ENCODE measurements at regions not wholly inside any gene's neighbourhood (a gene's known extent, or its start where the extent isn't known, plus 50 kb on each side); places are given as distances from the start of the nearest gene placed in this dataset.
"Not testable (repeated sequence)": the region's sequence is repeated elsewhere in the genome, so short reads cannot be mapped to it uniquely, and the experiment has no call there.

DNA sequence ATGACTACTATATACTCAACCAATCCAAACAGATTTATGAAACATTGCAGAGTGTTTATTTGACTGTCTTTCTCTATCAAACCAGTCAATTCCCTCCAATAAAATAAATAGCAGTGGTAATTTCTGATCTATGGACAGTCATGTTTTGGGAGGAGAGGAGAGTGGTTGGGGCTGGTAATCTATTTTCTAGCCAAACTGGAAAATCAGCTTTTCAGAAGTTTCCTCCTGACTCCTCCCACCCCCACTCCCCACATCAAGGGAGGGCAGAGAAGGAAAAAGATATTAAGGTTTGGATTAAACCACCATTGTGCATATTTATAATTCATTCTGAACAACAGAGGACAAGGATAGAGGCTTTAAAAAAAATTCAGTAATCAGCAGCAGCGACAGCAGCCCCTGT, 69.4 kb upstream of the SOX13 start:
- TF ChIP-seq EP300 (IDR thresholded peaks at IDR 0.05) (no peak), POLR2A (IDR thresholded peaks at IDR 0.05) (no peak), POLR2AphosphoS5 (IDR thresholded peaks at IDR 0.05) (no peak)
- TF ChIP-seq, protein P1, sequence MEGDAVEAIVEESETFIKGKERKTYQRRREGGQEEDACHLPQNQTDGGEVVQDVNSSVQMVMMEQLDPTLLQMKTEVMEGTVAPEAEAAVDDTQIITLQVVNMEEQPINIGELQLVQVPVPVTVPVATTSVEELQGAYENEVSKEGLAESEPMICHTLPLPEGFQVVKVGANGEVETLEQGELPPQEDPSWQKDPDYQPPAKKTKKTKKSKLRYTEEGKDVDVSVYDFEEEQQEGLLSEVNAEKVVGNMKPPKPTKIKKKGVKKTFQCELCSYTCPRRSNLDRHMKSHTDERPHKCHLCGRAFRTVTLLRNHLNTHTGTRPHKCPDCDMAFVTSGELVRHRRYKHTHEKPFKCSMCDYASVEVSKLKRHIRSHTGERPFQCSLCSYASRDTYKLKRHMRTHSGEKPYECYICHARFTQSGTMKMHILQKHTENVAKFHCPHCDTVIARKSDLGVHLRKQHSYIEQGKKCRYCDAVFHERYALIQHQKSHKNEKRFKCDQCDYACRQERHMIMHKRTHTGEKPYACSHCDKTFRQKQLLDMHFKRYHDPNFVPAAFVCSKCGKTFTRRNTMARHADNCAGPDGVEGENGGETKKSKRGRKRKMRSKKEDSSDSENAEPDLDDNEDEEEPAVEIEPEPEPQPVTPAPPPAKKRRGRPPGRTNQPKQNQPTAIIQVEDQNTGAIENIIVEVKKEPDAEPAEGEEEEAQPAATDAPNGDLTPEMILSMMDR (IDR thresholded peaks at IDR 0.05), result no peak
- H3K9me3 ChIP-seq, result no peaks in the 10 kb centered on the region
- H3K4me1 ChIP-seq, result no peaks in the 10 kb centered on the region
- 74 to 75% methylated on average over 1 of the region's 1 CpG for WGBS, 2 donors
- no peaks in the 10 kb centered on the region for H3K27me3 ChIP-seq
- no peak overlapping the region for H3K27ac ChIP-seq
- no peak overlapping the region for H3K4me3 ChIP-seq
- ATAC-seq (ENCODE audit: low FRiP score in 2 of 2) (no peak), DNase-seq (no peak)
- H3K36me3 ChIP-seq, result no peaks in the 10 kb centered on the region

DNA sequence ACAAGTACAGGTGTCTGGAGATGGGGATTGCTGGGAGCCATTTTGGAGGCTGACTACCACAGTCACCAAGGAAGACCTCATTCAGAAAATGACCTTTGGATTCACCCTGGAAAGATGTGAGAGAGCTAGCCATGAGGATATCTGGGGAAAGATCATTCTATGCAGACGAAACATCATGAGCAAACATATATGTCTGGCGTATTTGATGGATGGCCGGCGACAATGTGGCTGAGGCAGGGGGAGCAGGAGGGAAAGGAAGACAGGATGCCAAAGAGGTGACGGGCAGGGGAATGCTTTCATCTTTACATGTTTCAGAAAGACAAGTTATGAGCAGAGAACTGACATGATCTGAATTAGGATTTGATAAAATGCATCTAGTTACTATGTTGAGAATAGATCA, 61.5 kb upstream of the SOX13 start:
- H3K4me3 ChIP-seq, result no peak overlapping the region
- WGBS, 2 donors, result 83 to 87% methylated on average over 5 of the region's 5 CpGs
- DNase-seq (no peak), ATAC-seq (ENCODE audit: low FRiP score in 2 of 2) (no peak)
- H3K9me3 ChIP-seq, result no peaks in the 10 kb centered on the region
- no peak for TF ChIP-seq POLR2AphosphoS5 (IDR thresholded peaks at IDR 0.05)
- no peak for TF ChIP-seq EP300 (IDR thresholded peaks at IDR 0.05)
- TF ChIP-seq, protein P1 (IDR thresholded peaks at IDR 0.05), result no peak
- TF ChIP-seq POLR2A (IDR thresholded peaks at IDR 0.05), result no peak
- no peaks in the 10 kb centered on the region for H3K36me3 ChIP-seq
- no peak overlapping the region for H3K27ac ChIP-seq
- no peaks in the 10 kb centered on the region for H3K27me3 ChIP-seq
- H3K4me1 ChIP-seq, result no peaks in the 10 kb centered on the region

DNA sequence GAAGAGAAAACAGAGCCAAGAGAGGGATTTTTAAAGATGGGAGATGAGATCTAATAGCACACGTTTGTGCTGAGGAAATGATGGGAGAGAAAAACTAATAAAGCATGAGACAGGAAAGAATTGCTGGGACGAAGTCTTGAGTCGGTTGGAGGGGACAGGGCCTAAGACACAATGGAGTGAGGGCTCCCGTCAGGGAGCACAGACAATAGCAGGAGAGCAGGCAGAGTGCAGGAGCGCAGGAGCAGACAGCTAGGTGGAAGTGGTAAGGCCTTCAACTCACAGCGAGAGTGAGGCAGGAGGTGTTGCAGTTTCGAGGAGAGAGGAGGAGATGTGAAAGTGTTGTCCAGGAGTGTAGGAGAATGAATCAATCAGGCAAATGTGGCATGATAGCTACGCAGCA, 59.9 kb upstream of the SOX13 start:
- H3K4me3 ChIP-seq, result no peak overlapping the region
- ATAC-seq (ENCODE audit: low FRiP score in 2 of 2) (no peak), DNase-seq (no peak)
- H3K4me1 ChIP-seq, result no peaks in the 10 kb centered on the region
- no peak overlapping the region for H3K27ac ChIP-seq
- H3K9me3 ChIP-seq, result no peaks in the 10 kb centered on the region
- H3K36me3 ChIP-seq, result no peaks in the 10 kb centered on the region
- no peak for TF ChIP-seq EP300 (IDR thresholded peaks at IDR 0.05)
- no peak for TF ChIP-seq POLR2A (IDR thresholded peaks at IDR 0.05)
- no peak for TF ChIP-seq POLR2AphosphoS5 (IDR thresholded peaks at IDR 0.05)
- TF ChIP-seq, protein P1 (IDR thresholded peaks at IDR 0.05), result no peak
- 76 to 79% methylated on average over 8 of the region's 8 CpGs for WGBS, 2 donors
- no peaks in the 10 kb centered on the region for H3K27me3 ChIP-seq

DNA sequence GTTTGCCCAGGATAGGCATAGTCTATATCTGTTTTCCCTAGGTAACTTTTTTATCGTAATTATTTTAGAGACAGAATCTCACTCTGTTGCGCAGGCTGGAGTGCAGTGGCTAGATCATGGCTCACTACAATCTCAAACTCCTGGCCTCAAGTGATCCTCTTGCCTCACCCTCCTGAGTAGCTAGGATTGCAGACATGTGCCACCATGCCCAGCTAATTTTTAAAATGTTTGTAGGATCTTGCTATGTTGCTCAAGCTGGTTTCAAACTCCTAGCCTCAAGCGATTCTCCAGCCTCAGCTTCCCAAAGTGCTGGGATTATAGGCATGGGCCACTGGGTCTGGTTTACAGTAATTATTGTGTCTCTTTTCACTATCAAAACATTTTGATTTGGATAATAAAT, 58.6 kb upstream of the SOX13 start:
- WGBS, 2 donors, result 96% methylated on average over 3 of the region's 3 CpGs
- Histone ChIP-seq H3K27me3 (no peaks in the 10 kb centered on the region), H3K4me3 (no peak overlapping the region), H3K4me1 (no peaks in the 10 kb centered on the region), H3K36me3 (no peaks in the 10 kb centered on the region), H3K27ac (no peak overlapping the region), H3K9me3 (no peaks in the 10 kb centered on the region)
- DNase-seq, result no peak
- no peak for TF ChIP-seq POLR2A (IDR thresholded peaks at IDR 0.05)
- no peak for TF ChIP-seq POLR2AphosphoS5 (IDR thresholded peaks at IDR 0.05)
- no peak for TF ChIP-seq EP300 (IDR thresholded peaks at IDR 0.05)
- TF ChIP-seq, protein P1 (IDR thresholded peaks at IDR 0.05), result no peak
- ATAC-seq (ENCODE audit: low FRiP score in 2 of 2), result no peak

GRCh38 chr1:204014961-204015360, 58.0 kb upstream of the SOX13 start:
- H3K4me3 ChIP-seq; H3K9me3 ChIP-seq; ATAC-seq (ENCODE audit: low FRiP score in 2 of 2); H3K27ac ChIP-seq; H3K27me3 ChIP-seq; H3K36me3 ChIP-seq; DNase-seq; H3K4me1 ChIP-seq: not testable (repeated sequence)
- WGBS, 2 donors, result 92 to 95% methylated on average over 8 of the region's 8 CpGs
